ENCODE measurements at regions not wholly inside any gene's neighbourhood (a gene's known extent, or its start where the extent isn't known, plus 50 kb on each side); places are given as distances from the start of the nearest gene placed in this dataset.

GRCh38 chr10:91690996-91691676 is 58.3 kb upstream of the PPP1R3C start:
- DNase-seq (ENCODE audit: low spot score) = no peak

- no peak for DNase-seq (ENCODE audit: low spot score)
Observed at GRCh38 chr10:91690412-91690811, 57.5 kb upstream of the PPP1R3C start.

DNA sequence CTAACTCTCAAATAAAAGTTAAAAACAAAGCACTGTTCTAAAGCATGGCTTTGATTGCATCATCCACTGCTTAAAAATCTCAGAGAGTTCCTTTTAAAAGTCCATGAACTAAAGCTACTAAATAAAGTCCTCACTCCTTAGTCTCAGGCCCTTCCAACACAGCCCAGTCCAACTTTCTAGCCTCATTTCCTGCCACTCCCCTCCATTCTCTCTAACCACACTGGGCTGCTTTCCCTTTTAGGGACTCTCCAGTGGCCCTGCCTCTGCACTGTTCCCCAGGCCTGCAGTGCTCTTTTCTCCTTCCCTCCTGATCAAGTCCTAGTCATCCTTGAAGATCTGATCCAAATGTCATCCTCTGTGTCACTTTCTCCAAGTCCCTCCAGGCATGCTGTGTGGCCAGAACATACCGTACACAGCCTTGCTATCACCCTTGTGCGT is 56.9 kb upstream of the PPP1R3C start:
- DNase-seq (ENCODE audit: low spot score) = peak; percentile 74

- no peak for DNase-seq (ENCODE audit: low spot score)
Observed at GRCh38 chr10:91684841-91685240, 52.0 kb upstream of the PPP1R3C start.

DNA sequence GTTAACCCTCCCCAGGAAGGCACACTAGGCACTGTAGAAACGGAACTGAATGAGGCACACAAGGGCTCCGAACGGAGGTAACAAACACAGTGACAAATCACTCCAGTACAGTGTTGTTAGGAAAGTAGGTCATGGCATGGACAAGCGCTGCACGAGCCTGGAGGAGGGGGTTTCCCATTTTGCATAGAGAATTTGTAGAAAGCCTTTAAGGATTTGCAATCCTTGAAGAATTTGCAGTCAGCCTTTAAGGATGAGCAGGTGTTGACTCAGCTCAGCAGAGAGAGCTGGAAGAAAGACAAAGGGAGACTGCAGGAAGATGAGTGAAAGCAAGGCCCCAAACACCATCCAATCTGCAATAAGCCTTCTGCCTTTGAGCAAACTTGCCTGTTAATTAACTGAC is 51.1 kb upstream of the PPP1R3C start:
- peak; percentile 57 for DNase-seq (ENCODE audit: low spot score)

GRCh38 chr10:91682912-91683311 is 50.0 kb upstream of the PPP1R3C start:
- no peak for DNase-seq (ENCODE audit: low spot score)
